HG02970 (cell line): ENCODE measurements at regions not wholly inside any gene's neighbourhood (a gene's known extent, or its start where the extent isn't known, plus 50 kb on each side); places are given as distances from the start of the nearest gene placed in this dataset.
"Not testable (repeated sequence)": the region's sequence is repeated elsewhere in the genome, so short reads cannot be mapped to it uniquely, and the experiment has no call there.

Experiments
- ATAC-seq: cut with Tn5 transposase; IDR thresholded peaks from one replicate; pipeline ENCODE4 v1.9.1; 2021; ENCODE audit warnings: mild to moderate bottlenecking, moderate library complexity, moderate number of reproducible peaks; ENCODE audit not compliant: unreplicated experiment, low FRiP score

DNA sequence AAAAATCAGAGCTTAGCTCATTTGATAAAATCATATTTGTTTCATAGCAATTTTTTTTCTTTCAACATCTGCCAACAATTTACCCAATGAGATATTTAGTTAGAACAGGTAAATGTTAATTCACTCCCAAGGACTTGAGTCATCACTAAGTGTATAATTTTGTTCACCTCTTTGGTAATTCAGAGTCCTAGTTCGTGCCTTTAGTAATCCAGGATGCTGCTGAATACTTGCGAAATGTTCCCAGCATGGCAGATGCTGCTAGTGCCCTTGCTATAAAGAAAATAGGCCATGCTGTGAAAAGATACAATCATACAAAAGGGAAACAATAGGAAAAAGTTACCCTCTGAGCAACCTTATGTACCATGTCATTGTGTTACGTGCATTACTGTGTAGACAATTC lies 210.5 kb downstream of the CSNK1G3 start:
- ATAC-seq: no peak

DNA sequence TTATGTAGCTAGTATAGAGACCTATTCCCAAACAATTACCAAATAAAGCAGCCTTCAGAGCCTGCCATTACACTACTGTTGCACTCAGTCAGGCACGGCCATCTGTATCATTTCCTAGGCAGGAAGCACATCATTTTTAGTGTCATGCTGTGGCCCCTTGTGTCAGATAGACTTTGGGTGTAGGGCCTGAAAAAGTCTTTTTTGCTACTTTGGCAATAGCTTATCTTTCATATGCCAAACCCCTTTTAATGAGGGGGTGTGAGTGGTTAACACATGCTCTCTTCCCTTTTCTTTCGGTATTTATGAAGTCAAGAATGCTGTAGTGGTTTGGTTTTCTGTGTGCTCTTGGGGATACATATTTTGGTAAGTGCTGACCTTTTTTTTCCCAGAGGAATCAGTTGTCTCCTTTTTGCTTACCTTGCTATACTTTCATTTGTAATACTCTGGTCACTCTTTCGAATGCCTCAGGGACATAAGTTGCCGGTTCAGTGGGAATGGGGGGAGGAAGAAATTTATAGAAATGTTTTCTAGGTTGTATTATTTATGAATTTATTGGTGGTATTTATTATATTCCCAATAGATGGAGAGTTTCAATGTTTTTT lies 209.8 kb downstream of the CSNK1G3 start:
- no peak for ATAC-seq

DNA sequence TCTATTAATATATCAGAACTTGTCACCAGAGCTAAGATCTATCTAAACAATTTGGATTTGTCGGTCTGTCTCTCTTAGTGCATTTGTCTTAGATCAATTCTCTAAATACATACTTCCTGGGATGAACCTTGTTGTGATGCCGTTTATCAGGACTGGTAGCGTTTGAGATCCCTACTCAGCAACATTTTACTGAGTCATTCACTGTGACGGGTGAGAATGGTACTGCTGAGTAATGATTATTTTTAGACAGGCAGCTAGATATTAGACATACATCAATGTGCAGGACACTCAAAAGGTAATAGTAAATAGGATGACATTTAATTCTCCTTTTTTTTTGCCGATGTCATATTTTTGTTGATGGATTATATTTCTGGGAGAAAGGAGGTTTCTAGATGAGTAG lies 209.0 kb downstream of the CSNK1G3 start:
- ATAC-seq: no peak

DNA sequence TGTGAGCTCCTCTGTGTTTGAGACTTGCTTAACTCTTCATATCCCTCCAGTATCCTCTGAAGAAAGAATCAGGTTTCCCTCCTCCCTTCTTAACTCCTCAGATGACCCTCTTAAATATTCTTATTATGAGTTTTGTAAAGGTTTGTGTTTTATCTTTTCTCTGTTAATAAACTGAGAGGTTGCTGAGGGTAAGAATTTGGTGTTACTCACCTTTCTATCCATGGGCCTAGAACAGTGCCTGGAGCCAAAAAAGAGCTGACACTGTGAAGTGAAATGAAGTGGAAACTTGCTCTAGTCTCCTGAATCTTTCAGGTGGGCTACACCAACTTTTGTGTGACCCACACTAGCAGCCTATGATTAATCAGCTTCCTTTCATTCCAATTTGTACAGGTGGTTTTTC lies 208.4 kb downstream of the CSNK1G3 start:
- no peak for ATAC-seq

DNA sequence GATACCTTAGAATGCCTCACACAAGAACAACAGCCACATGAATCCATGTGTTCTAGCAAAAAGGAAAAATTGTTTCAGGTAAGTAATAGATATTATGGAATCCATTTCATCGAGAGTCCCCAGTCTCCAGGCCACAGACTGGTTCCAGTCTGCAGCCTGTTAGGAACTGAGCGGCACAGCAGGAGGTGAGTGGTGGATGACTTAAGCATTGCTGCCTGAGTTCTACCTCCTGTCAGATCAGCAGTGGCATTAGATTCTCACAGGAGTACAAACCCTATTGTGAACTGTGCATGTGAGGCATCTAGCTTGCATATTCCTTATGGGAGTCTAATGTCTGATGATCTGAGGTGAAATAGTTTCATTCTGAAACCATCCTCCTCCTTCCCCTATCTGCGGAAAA lies 207.0 kb downstream of the CSNK1G3 start:
- no peak for ATAC-seq

DNA sequence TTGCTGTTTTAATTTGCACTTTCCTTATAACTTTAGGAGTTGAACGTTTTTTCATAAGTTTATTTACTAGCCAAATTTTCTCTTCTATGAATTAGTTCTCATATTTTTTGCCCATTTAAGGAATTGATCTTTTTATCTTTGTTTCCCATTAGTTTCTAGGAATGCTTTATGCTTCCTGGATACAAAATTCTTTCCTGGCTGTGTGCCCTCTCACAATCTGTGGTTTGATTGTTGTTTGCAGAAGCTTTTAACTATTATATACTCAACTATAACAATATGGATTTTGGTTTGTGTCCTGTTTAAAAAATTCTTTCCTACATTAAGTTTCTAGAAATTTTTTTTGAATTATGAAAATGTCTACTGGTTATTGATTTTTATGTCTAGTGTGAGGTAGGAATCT lies 206.3 kb downstream of the CSNK1G3 start:
- no peak for ATAC-seq

DNA sequence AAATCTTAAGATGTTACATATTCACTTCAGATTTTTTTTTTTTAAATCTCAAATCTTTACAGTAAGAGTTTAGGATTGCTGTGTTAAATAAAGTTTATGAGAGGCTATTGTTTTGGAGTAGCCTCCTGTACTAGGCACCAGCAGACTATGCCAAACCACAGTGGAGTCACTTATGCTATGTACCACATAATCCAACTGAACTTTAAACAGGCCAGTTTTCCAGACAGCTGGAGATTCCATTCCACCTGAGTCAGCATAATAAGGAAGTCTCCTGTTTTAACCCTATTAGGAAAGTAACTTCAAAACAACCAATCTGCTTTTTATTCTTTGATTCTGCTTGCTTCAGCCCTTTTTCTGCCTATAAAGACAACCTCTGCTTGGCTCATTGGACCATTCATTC lies 205.2 kb downstream of the CSNK1G3 start:
- no peak for ATAC-seq

DNA sequence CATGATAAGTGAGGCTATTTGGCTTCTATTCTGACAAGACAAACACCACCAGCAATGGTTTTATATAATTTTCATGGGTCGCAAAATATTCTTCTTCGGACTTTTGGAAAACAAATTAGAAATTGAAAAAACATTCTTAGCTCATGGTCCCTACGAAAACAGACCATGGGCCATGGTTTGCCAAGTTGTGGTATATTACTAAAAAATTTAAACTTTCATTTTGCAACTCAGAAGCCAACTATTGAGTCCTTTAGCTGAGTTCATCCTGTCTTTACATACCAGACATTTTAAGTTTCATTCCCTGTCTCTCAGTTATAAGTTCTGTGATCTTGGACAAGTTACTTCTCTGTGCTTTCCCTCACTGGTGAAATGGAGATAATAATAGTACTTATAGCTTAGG lies 198.1 kb downstream of the CSNK1G3 start:
- no peak for ATAC-seq

DNA sequence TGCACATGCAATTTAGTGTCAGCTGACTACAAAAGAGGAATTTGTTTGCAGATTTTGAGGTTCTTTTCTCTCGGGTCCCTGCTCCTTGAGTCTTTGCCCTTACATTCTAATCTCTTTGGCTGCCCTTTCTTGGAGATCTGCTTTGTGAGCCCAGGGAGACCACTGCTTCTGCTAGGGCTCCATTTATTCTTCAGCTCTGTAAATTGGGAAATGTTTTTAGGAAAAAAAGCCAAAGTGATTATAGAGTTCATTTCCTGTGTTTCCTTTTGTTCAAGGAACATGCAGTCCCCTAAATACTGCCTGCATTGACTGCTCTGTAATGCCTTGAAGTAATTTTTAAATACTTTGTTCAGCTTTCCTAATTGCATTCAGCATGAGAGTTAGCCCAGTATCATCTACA lies 197.4 kb downstream of the CSNK1G3 start:
- no peak for ATAC-seq

DNA sequence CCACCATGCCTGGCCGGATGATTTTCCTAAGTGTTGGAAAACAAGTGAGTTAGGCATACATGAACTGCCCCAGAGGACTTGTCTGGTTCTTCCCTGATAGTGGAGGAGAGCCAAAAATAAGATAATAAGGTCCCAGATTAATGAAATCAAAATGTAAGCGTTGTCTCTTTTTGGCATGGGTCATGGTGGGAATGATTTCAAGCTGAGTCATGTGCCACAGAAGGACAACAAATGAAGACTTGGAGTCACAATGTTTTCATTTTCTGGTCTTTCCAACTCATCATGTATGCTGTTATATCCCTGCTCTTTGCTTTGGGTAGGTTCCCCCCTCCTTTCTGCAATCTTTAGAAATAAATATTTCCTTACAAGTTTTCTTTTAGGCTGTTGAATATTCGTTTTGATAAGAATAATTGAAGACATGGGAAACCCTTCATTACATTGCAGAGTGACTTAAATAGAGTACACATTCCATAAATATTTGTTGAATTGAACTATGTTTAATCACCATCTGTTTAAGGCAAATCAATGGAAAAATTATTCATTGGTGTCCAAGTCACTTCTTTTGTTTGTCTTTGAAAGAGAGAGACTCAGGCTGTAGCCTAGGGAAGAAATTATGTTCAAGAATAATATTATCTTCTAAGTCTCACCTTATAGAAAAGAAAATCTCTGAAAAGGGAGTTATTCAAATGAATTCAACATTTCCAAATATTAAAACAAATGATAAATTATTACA lies 196.3 kb downstream of the CSNK1G3 start:
- no peak for ATAC-seq

DNA sequence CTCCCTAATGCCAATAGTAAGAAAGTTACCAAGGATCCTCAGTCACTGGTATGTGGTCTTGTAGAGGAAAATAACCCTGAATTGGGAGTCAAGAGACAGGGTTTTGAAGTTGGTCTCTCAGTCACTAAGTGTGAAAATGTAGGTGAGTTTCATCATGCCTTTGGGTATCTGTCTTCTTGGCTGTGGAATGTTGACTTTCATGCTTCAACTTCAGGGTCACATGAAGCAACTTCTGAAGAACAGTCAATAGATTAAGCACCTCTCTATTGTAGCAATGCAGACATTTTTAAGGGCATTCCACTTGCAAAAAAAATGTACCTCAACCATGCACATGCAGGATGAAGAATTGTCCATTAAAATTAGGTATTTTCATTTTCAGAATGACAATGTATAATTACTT lies 194.6 kb downstream of the CSNK1G3 start:
- no peak for ATAC-seq

DNA sequence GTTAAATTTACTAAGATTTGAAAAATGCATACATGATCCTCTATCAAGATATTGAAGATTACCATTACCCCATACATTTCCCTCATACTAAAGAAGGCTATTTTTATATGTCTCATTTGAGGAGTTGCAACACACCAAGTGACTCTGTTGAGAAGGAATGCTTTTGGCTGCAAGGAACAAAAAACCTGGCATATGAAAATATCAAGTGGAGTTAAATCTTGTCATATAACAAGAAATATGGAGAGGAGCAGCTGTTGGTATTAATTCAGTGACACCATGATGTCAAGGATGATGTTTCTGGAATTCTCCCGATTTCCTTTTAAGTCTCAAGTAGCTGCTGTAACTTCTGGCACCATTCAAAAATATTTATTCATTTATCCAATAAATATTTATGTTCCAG lies 193.8 kb downstream of the CSNK1G3 start:
- ATAC-seq: no peak

DNA sequence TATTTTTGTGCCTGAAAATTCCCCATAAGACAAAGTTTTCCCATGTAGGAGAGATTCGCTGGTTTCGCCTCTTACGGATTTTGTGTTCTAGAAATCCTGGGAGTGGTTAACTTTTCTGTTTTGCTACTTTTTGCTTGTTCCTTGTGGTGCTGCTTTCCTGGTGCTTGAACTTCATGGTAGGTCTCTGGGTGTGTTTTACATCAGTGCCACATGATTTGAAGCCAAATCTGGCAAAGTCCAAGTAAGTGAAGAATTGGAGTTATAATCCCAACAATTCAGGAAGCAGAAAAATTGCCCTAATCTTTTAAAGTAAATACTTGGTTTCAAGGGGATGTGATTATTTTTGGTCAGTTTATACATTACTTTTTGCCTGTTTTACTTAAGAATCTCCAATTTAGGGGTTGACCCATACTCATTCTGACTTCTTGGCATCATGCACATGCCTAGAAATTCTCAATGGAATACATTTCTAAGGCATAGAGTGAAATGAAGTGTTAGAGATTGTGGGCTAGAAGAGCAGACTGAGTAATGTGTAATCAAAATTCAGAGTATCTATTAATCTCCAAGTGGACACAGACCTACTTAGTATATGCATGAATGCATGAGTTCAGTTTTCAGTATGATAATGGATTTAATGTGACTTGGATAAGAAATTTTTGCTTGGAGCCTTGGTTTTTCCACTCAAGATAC lies 189.7 kb downstream of the CSNK1G3 start:
- no peak for ATAC-seq

DNA sequence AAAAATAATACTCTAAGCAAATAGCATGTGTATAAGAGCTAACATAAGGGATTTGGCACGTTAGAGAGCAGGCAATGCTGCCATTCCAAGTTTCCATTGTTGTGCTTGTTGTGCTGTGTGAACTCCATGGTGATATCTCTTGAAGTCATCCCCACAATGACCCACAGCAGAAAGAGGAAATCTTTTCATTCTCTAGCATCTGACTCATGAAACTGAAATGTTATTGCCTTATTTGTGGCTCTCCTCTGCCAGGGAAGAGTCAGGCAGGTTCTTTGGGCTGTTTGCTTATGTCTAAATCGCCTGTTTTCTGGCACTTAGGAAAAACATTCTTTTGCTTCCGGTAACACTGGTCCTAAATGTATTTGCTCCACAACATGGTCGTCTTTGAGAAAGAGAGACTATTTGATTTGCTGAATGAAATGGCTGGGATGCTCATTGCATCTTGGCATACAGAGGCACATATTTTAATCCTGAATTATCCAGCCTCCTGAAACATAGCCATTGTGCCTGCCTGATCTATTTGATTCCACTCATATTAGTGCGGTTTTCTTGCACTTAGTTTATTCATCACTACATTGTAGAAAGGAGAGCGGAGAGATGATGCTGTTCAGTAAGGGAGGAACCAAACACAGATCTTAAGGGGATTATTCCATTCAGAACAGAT lies 188.8 kb downstream of the CSNK1G3 start:
- ATAC-seq: no peak

DNA sequence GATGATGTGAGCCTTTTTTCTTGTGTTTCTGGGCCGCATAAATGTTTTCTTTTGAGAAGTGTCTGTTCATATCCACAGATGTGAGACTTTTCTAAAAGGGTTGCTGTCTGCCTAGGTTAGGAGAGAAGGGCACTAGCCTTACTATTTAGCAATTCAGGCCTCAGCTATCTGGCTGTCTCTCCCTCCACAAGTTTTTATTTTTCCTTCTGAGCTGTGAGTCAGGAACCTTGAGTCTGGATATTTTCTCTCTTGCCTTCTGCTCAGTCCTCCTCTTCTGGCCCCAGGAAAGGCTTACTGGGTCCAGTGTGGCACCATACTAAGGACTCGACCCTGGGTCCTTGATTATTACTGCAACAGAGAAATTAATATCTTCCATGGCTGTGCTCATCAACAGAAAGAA lies 187.6 kb downstream of the CSNK1G3 start:
- ATAC-seq: no peak

DNA sequence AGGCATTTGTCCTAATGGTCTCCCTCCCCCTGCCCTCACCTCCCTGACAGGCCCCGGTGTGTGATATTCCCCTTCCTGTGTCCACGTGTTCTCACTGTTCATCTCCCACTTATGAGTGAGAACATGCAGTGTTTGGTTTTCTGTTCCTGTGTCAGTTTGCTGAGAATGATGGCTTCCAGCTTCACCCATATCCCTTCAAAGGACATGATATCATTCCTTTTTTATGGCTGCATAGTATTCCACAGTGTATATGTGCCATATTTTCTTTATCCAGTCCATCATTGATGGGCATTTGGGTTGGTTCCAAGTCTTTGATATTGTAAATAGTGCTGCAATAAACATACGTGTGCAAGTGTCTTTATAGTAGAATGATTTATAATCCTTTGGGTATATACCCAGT lies 187.0 kb downstream of the CSNK1G3 start:
- ATAC-seq: not testable (repeated sequence)

DNA sequence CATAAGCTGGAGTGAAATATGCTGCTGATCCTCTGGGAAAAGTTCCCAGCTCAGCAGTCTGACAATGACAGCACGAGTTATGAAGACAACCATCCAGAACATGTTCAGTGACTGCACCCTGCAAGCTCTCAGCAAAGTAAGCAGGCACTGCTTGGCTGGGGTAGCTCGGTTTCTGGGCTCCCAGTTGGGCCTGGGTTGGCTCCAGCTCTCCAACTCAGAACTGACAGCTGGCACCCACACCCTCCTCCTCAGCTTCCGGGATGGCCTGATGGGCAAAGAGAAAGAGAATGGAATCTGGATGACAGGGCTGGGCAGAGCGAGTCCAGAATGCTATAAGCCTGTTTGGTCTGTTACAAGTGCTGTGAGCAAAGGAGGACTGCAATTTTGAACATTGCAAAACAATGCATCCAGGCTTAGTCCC lies 185.0 kb downstream of the CSNK1G3 start:
- no peak for ATAC-seq

DNA sequence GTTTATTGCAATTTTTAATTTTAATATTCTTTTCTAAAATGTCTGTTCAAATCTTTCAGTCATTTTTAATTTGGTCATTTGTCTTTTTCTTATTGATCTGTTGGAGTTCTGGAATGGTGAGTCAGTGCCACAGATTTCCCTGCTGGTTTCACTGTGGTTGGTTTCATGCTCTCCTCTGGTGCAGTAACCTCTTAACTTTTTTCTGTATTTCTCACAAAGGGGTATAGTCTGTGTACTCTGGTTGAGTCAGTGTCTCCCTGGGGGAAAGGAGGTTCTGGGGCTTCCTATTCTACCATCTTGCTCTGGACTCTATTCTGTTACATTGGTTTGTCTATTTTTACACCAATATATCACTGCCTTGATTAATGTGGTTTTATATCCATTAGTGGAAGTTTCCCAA lies 178.8 kb downstream of the CSNK1G3 start:
- no peak for ATAC-seq

DNA sequence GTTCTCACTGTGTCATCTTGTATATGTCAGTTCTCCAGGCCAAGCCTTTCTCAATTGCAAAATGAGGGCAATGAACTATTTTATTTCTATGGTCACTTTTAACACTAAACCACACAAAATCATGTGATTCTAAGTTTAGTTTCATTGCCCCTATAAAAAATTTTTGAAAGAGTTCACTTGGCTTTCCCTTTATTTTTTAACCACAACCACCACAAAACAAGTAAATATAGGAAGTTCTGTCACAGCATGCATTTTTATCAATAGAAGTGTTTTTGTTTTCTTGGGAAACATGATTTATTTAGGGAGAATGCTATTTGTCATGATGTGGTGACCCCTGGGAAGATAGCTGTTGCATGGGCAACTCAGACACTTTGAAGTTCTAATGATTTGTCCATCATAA lies 169.1 kb downstream of the CSNK1G3 start:
- no peak for ATAC-seq

DNA sequence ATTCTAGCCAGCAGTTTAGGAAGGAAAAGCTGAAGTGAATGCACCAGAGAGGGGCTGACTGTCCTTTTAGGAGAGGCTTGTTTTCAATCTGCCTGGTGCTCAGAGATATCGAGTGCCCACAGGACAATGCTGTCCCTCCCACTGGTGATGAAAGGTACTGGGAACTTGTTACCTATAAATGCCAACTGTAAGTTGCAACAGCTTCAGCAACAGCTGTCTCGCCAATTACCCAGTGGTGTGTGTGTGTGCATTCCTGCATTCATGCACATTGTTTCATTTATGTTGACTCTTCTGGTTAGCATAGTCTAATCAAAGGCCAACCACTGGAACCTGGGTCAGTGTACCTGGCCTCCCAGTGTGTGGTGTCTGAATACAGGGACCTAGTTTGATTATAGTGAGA lies 161.1 kb downstream of the CSNK1G3 start:
- no peak for ATAC-seq

DNA sequence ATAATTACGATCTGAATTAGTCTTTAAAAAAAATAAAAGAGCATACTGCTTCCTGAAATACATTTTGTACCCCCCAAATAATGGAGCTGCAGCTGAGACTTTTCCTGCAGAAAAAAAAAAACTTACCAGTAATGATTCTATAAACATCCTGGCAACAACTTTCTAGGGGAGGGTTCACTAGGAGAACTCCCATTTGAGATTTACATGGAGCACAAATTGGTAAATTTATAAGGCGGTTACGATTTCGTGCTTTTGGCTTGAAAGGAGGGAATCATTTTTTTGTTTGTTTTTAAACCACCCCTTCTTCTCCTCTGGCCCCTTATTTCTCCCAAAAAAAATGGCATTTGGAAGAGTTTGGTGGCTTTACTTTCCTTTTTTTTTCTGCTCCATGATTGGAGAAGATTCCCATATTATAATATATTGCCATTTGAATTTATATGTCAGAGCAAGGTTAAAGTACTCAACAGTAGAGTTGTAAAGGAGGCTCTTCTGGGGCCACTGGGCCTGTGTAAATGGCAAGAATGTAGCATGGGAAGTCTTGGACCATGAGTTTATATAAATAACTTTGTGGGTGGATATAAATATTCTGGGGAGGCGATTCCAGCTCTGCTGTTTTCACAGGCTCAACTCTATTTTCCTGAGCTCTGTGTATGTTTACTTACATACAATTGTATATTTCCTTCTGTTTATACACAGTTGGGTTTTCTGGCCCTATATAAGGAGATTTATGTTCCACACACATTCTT lies 159.9 kb downstream of the CSNK1G3 start:
- ATAC-seq: no peak
